ENCODE measurements at regions not wholly inside any gene's neighbourhood (a gene's known extent, or its start where the extent isn't known, plus 50 kb on each side); places are given as distances from the start of the nearest gene placed in this dataset.

DNA sequence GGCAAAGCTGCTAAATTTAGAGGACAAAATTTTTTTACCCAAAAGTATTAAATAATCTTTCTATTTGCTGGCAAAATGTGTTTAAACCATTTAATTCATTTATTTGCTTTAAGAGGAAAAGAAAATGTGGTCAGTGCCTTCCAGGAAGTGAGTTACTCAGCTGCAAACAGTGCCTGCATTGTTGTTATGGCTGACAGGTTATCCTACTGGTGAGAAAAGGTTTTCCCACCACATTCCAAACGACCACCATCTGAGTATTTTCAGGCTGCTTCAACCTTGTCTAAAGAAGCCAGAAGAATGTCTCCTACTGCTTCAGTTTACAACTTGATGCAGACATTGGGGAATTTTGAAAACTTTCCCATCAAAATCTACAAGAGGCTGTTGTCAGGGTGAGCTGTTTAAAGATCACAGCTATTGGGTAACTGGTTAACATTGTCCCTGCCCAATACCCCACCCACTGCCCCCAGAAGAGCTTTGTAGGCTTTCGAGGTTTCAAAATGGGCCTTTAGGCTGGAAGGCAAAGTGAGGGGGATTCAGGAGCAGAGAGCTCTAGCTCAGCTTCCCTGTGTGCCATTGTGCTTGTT is 461.3 kb upstream of the FANCL start:
- no peak overlapping the region for H3K4me2 ChIP-seq (ENCODE audit: low read length)
- no peak overlapping the region for H3K9ac ChIP-seq (ENCODE audit: low read length)
- TF ChIP-seq EZH2phosphoT487 (IDR thresholded peaks at IDR 0.05; ENCODE audit: low read depth) (no peak), CTCF (IDR thresholded peaks at IDR 0.05; ENCODE audit: low read depth, low read length) (no peak)
- H3K4me1 ChIP-seq (ENCODE audit: low read length), result peaks cover 13% of the 10 kb centered on the region
- no peaks in the 10 kb centered on the region for H4K20me1 ChIP-seq (ENCODE audit: insufficient read depth, low read length)
- H3K79me2 ChIP-seq (ENCODE audit: low read length), result no peaks in the 10 kb centered on the region
- no peak overlapping the region for H3K4me3 ChIP-seq (ENCODE audit: low read length)
- H3K36me3 ChIP-seq (replicated peaks; ENCODE audit: low read depth, low read length), result no peaks in the 10 kb centered on the region
- no peak overlapping the region for H3K27ac ChIP-seq (ENCODE audit: low read length)
- H3K27me3 ChIP-seq (ENCODE audit: low read depth, low read length), result no peaks in the 10 kb centered on the region
- H2AFZ ChIP-seq (ENCODE audit: low read depth, low read length), result peak overlapping the region; percentile 58; the same call in 1 of the 2 replicates
- H3K9me3 ChIP-seq (ENCODE audit: insufficient read depth, low read length), result no peaks in the 10 kb centered on the region

DNA sequence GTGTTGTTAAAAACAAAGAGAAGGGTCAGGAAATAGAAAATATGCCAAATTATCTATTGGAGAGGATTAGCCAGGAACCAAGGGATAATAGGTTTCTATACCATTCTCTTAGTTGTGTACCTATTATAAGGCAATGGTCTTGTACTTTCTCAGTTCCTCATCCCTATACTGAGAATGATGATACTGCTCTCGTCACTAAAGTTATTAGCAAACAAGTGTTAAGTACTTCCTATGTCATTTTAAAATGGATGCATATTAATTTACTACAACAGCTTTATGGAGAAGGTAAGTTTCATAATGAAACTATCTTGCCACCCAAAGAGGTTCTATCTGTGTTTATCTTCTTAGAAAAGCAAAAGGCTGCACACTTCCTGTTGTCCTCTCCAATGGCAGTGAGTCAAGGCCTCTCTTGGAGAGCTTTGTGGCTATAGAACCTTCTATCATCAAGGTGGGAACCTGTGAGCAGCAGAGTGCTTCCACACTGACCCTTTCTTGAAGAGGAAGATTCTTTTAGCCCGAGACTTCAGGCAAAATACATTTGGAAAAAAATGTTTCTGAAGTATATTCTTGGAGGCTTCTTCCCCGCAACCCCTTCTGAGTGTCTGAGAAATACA is 460.7 kb upstream of the FANCL start:
- H3K9me3 ChIP-seq (ENCODE audit: insufficient read depth, low read length), result no peaks in the 10 kb centered on the region
- H3K4me3 ChIP-seq (ENCODE audit: low read length), result no peak overlapping the region
- no peak overlapping the region; the same call in 1 of the 2 replicates for H3K4me2 ChIP-seq (ENCODE audit: low read length)
- H3K79me2 ChIP-seq (ENCODE audit: low read length), result no peaks in the 10 kb centered on the region
- TF ChIP-seq CTCF (IDR thresholded peaks at IDR 0.05; ENCODE audit: low read depth, low read length) (no peak), EZH2phosphoT487 (IDR thresholded peaks at IDR 0.05; ENCODE audit: low read depth) (no peak)
- no peak overlapping the region for H3K27ac ChIP-seq (ENCODE audit: low read length)
- H4K20me1 ChIP-seq (ENCODE audit: insufficient read depth, low read length), result no peaks in the 10 kb centered on the region
- no peaks in the 10 kb centered on the region for H3K27me3 ChIP-seq (ENCODE audit: low read depth, low read length)
- H3K36me3 ChIP-seq (replicated peaks; ENCODE audit: low read depth, low read length), result no peaks in the 10 kb centered on the region
- H3K9ac ChIP-seq (ENCODE audit: low read length), result no peak overlapping the region
- H2AFZ ChIP-seq (ENCODE audit: low read depth, low read length), result peak overlapping the region; percentile 58
- peaks cover 13% of the 10 kb centered on the region for H3K4me1 ChIP-seq (ENCODE audit: low read length)

- TF ChIP-seq CTCF (IDR thresholded peaks at IDR 0.05; ENCODE audit: low read depth, low read length) (no peak), EZH2phosphoT487 (IDR thresholded peaks at IDR 0.05; ENCODE audit: low read depth) (no peak)
- Histone ChIP-seq H3K4me3 (ENCODE audit: low read length) (no peak overlapping the region), H3K4me2 (ENCODE audit: low read length) (no peak overlapping the region), H3K9ac (ENCODE audit: low read length) (no peak overlapping the region), H2AFZ (ENCODE audit: low read depth, low read length) (no peak overlapping the region), H3K27me3 (ENCODE audit: low read depth, low read length) (no peaks in the 10 kb centered on the region), H3K4me1 (ENCODE audit: low read length) (peaks cover 13% of the 10 kb centered on the region), H3K9me3 (ENCODE audit: insufficient read depth, low read length) (no peaks in the 10 kb centered on the region), H3K27ac (ENCODE audit: low read length) (no peak overlapping the region), H3K79me2 (ENCODE audit: low read length) (no peaks in the 10 kb centered on the region), H4K20me1 (ENCODE audit: insufficient read depth, low read length) (no peaks in the 10 kb centered on the region), H3K36me3 (replicated peaks; ENCODE audit: low read depth, low read length) (no peaks in the 10 kb centered on the region)
These were observed 459.5 kb upstream of the FANCL start for GRCh38 chr2:58700591-58700990.

- no peaks in the 10 kb centered on the region for H3K36me3 ChIP-seq (replicated peaks; ENCODE audit: low read depth, low read length)
- no peak overlapping the region for H3K4me2 ChIP-seq (ENCODE audit: low read length)
- H3K4me1 ChIP-seq (ENCODE audit: low read length), result peaks cover 13% of the 10 kb centered on the region
- no peak overlapping the region for H3K9ac ChIP-seq (ENCODE audit: low read length)
- no peak overlapping the region for H2AFZ ChIP-seq (ENCODE audit: low read depth, low read length)
- H4K20me1 ChIP-seq (ENCODE audit: insufficient read depth, low read length), result no peaks in the 10 kb centered on the region
- H3K9me3 ChIP-seq (ENCODE audit: insufficient read depth, low read length), result no peaks in the 10 kb centered on the region
- no peaks in the 10 kb centered on the region for H3K79me2 ChIP-seq (ENCODE audit: low read length)
- no peaks in the 10 kb centered on the region for H3K27me3 ChIP-seq (ENCODE audit: low read depth, low read length)
- H3K27ac ChIP-seq (ENCODE audit: low read length), result no peak overlapping the region
- no peak overlapping the region for H3K4me3 ChIP-seq (ENCODE audit: low read length)
- no peak for TF ChIP-seq CTCF (IDR thresholded peaks at IDR 0.05; ENCODE audit: low read depth, low read length)
These were observed 458.3 kb upstream of the FANCL start for GRCh38 chr2:58699411-58699810.

Data from OCI-LY3 (cell line).